ENCODE measurements at regions not wholly inside any gene's neighbourhood (a gene's known extent, or its start where the extent isn't known, plus 50 kb on each side); places are given as distances from the start of the nearest gene placed in this dataset.
"Not testable (repeated sequence)": the region's sequence is repeated elsewhere in the genome, so short reads cannot be mapped to it uniquely, and the experiment has no call there.

DNA sequence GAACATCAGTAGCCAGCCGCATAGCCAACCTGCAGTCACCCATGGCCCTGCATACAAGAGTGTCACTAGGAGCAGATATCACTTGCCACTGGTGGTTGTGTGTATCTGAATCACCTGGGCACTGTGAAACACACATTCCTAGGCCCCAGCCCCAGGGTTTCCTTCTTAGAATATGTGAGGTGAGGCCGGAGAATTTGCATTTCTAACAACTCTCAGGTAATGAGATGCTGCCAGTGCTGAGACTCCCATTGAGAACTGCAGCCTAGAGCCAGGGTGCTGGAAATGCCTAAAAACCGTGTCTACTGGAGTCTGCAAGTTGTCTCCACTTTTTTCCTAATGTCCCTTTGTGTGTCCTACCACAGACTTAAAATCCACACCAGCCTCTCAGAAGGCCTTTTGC, 232.0 kb upstream of the PLGLB2 start:
- not testable (repeated sequence) for TF ChIP-seq POLR2A (IDR thresholded peaks at IDR 0.05; ENCODE audit: low read length); GATA1 (IDR thresholded peaks at IDR 0.05; ENCODE audit: low read depth, low read length)
